Astrocyte (in vitro differentiated cells and primary cell): ENCODE measurements at regions not wholly inside any gene's neighbourhood (a gene's known extent, or its start where the extent isn't known, plus 50 kb on each side); places are given as distances from the start of the nearest gene placed in this dataset.

ENCODE experiments used
- DNase-seq: peaks from one replicate; pipeline ENCODE4 v3.0.0-alpha.2; 2010; ENCODE audit warnings: low read depth
- FAIRE-seq: peaks from 2 replicates; lab custom pipeline; 2011; peaks lifted over from hg19 to GRCh38; lab: Jason Lieb, UNC
- H2AFZ ChIP-seq: 2 replicates; pipeline ENCODE4 v1.6.0; 2012; ENCODE audit warnings: low read depth, low read length, inconsistent platforms
- H3K27ac ChIP-seq: 2 replicates; pipeline ENCODE4 v1.5.1; 2011; ENCODE audit warnings: low read depth, low read length, inconsistent platforms
- H3K27me3 ChIP-seq: 2 replicates; pipeline ENCODE4 v1.6.0; 2011; ENCODE audit warnings: low read length, inconsistent platforms; ENCODE audit not compliant: insufficient read depth
- H3K36me3 ChIP-seq: 2 replicates; pipeline ENCODE4 v1.5.1; 2011; ENCODE audit warnings: low read length, inconsistent platforms; ENCODE audit not compliant: insufficient read depth
- H3K4me1 ChIP-seq: 2 replicates; pipeline ENCODE4 v1.5.1; 2011; ENCODE audit warnings: low read length, inconsistent platforms; ENCODE audit not compliant: insufficient read depth
- H3K4me2 ChIP-seq: 2 replicates; pipeline ENCODE4 v1.6.0; 2012; ENCODE audit warnings: low read length, inconsistent platforms
- H3K4me3 ChIP-seq: 2 replicates; pipeline ENCODE4 v1.5.1; 2011; ENCODE audit warnings: low read depth, mild to moderate bottlenecking, low read length, inconsistent platforms; ENCODE audit not compliant: insufficient read depth
- H3K79me2 ChIP-seq: 2 replicates; pipeline ENCODE4 v1.6.0; 2012; ENCODE audit warnings: mild to moderate bottlenecking, low read length, inconsistent platforms; ENCODE audit not compliant: insufficient read depth
- H3K9ac ChIP-seq: 2 replicates; pipeline ENCODE4 v1.6.0; 2012; ENCODE audit warnings: mild to moderate bottlenecking, low read length, inconsistent platforms
- H3K9me3 ChIP-seq: 2 replicates; pipeline ENCODE4 v1.5.1; 2012; ENCODE audit warnings: low read depth, mild to moderate bottlenecking, low read length, inconsistent platforms; ENCODE audit not compliant: insufficient read depth
- H4K20me1 ChIP-seq: 2 replicates; pipeline ENCODE4 v1.6.0; 2012; ENCODE audit warnings: low read length, inconsistent platforms; ENCODE audit not compliant: insufficient read depth
- H3K27ac Mint-ChIP-seq: one replicate; pipeline ENCODE4 v1.8.0; 2021; ENCODE audit warnings: mild to moderate bottlenecking, mixed read lengths; ENCODE audit not compliant: unreplicated experiment
- H3K27me3 Mint-ChIP-seq: one replicate; pipeline ENCODE4 v1.8.0; 2021; ENCODE audit warnings: low read depth, mixed read lengths; ENCODE audit not compliant: unreplicated experiment
- H3K36me3 Mint-ChIP-seq: one replicate; pipeline ENCODE4 v1.8.0; 2021; ENCODE audit warnings: low read depth, mixed read lengths; ENCODE audit not compliant: unreplicated experiment
- H3K4me1 Mint-ChIP-seq: one replicate; pipeline ENCODE4 v1.8.0; 2021; ENCODE audit warnings: low read depth, mixed read lengths; ENCODE audit not compliant: unreplicated experiment
- H3K4me3 Mint-ChIP-seq: one replicate; pipeline ENCODE4 v1.8.0; 2021; ENCODE audit warnings: mild to moderate bottlenecking, moderate library complexity, mixed read lengths; ENCODE audit not compliant: unreplicated experiment
- H3K9me3 Mint-ChIP-seq: one replicate; pipeline ENCODE4 v1.8.0; 2021; ENCODE audit warnings: mild to moderate bottlenecking, mixed read lengths; ENCODE audit not compliant: unreplicated experiment
- CTCF ChIP-seq: IDR thresholded peaks from 2 replicates; pipeline ENCODE4 v1.5.1; 2011; ENCODE audit warnings: low read depth, mild to moderate bottlenecking, inconsistent platforms, low read length, moderate library complexity; ENCODE audit not compliant: insufficient read depth
- EZH2 ChIP-seq: IDR thresholded peaks from 2 replicates; pipeline ENCODE4 v1.6.1; 2012; ENCODE audit warnings: mild to moderate bottlenecking, low read length, inconsistent platforms; ENCODE audit not compliant: insufficient read depth

GRCh38 chr2:167712275-167712674 lies 535.1 kb downstream of the STK39 start:
- Mint-ChIP-seq H3K36me3 (no peaks in the 10 kb centered on the region), H3K4me1 (no peaks in the 10 kb centered on the region), H3K27ac (no peak overlapping the region), H3K4me3 (no peak overlapping the region), H3K9me3 (no peaks in the 10 kb centered on the region), H3K27me3 (no peaks in the 10 kb centered on the region)
- FAIRE-seq (no peak), DNase-seq (no peak)
- Histone ChIP-seq H3K4me1 (no peaks in the 10 kb centered on the region), H3K4me2 (no peak overlapping the region), H4K20me1 (no peaks in the 10 kb centered on the region), H3K4me3 (no peak overlapping the region), H3K79me2 (no peaks in the 10 kb centered on the region), H3K9ac (no peak overlapping the region), H3K27ac (no peak overlapping the region), H3K9me3 (no peaks in the 10 kb centered on the region), H2AFZ (no peak overlapping the region), H3K27me3 (no peaks in the 10 kb centered on the region), H3K36me3 (no peaks in the 10 kb centered on the region)
- TF ChIP-seq CTCF (no peak), EZH2 (no peak)

- Histone ChIP-seq H3K4me3 (no peak overlapping the region), H3K79me2 (no peaks in the 10 kb centered on the region), H3K4me1 (no peaks in the 10 kb centered on the region), H3K27me3 (no peaks in the 10 kb centered on the region), H3K4me2 (no peak overlapping the region), H2AFZ (no peak overlapping the region), H3K9ac (no peak overlapping the region), H3K36me3 (no peaks in the 10 kb centered on the region), H3K9me3 (no peaks in the 10 kb centered on the region), H4K20me1 (no peaks in the 10 kb centered on the region), H3K27ac (no peak overlapping the region)
- no peak for DNase-seq
- Mint-ChIP-seq H3K36me3 (no peaks in the 10 kb centered on the region), H3K4me1 (no peaks in the 10 kb centered on the region), H3K9me3 (no peaks in the 10 kb centered on the region), H3K27ac (no peak overlapping the region), H3K27me3 (no peaks in the 10 kb centered on the region), H3K4me3 (no peak overlapping the region)
- no peak for FAIRE-seq
- TF ChIP-seq EZH2 (no peak), CTCF (no peak)
These were observed 538.4 kb downstream of the STK39 start for GRCh38 chr2:167708998-167709397.

GRCh38 chr2:167706800-167707199 lies 540.6 kb downstream of the STK39 start:
- TF ChIP-seq EZH2, result no peak
- TF ChIP-seq CTCF, result no peak
- no peaks in the 10 kb centered on the region for H4K20me1 ChIP-seq
- Mint-ChIP-seq H3K27me3 (no peaks in the 10 kb centered on the region), H3K36me3 (no peaks in the 10 kb centered on the region), H3K27ac (no peak overlapping the region), H3K4me1 (no peaks in the 10 kb centered on the region), H3K9me3 (no peaks in the 10 kb centered on the region), H3K4me3 (no peak overlapping the region)
- no peak overlapping the region for H3K9ac ChIP-seq
- no peak overlapping the region for H3K27ac ChIP-seq
- no peaks in the 10 kb centered on the region for H3K9me3 ChIP-seq
- H3K4me3 ChIP-seq, result no peak overlapping the region
- H3K27me3 ChIP-seq, result no peaks in the 10 kb centered on the region
- H2AFZ ChIP-seq, result no peak overlapping the region
- FAIRE-seq, result no peak
- no peaks in the 10 kb centered on the region for H3K79me2 ChIP-seq
- no peak for DNase-seq
- H3K36me3 ChIP-seq, result no peaks in the 10 kb centered on the region
- no peak overlapping the region for H3K4me2 ChIP-seq
- no peaks in the 10 kb centered on the region for H3K4me1 ChIP-seq
